ENCODE measurements at regions not wholly inside any gene's neighbourhood (a gene's known extent, or its start where the extent isn't known, plus 50 kb on each side); places are given as distances from the start of the nearest gene placed in this dataset.

- H3K4me3 ChIP-seq (replicated peaks; ENCODE audit: insufficient read depth, low read length): no peak overlapping the region
- no peak for DNase-seq (ENCODE audit: low read depth in 1 of 2, low spot score in 1 of 2)
- H3K27ac ChIP-seq (replicated peaks): no peak overlapping the region
- TF ChIP-seq REST (IDR thresholded peaks at IDR 0.05; ENCODE audit: insufficient replicate concordance, low read depth) (no peak), GABPA (IDR thresholded peaks at IDR 0.05; ENCODE audit: low read depth) (no peak), POLR2AphosphoS5 (IDR thresholded peaks at IDR 0.05; ENCODE audit: low read depth) (no peak)
- H3K27me3 ChIP-seq (ENCODE audit: insufficient read depth, poor library complexity, severe bottlenecking): no peaks in the 10 kb centered on the region
These were observed 154.8 kb upstream of the GAS1 start for GRCh38 chr9:87102126-87102525.

- TF ChIP-seq POLR2AphosphoS5 (IDR thresholded peaks at IDR 0.05; ENCODE audit: low read depth) (no peak), SPI1 (IDR thresholded peaks at IDR 0.05; ENCODE audit: borderline replicate concordance, low read depth) (no peak), GABPA (IDR thresholded peaks at IDR 0.05; ENCODE audit: low read depth) (no peak), REST (IDR thresholded peaks at IDR 0.05; ENCODE audit: insufficient replicate concordance, low read depth) (no peak)
- TF ChIP-seq, protein P1, sequence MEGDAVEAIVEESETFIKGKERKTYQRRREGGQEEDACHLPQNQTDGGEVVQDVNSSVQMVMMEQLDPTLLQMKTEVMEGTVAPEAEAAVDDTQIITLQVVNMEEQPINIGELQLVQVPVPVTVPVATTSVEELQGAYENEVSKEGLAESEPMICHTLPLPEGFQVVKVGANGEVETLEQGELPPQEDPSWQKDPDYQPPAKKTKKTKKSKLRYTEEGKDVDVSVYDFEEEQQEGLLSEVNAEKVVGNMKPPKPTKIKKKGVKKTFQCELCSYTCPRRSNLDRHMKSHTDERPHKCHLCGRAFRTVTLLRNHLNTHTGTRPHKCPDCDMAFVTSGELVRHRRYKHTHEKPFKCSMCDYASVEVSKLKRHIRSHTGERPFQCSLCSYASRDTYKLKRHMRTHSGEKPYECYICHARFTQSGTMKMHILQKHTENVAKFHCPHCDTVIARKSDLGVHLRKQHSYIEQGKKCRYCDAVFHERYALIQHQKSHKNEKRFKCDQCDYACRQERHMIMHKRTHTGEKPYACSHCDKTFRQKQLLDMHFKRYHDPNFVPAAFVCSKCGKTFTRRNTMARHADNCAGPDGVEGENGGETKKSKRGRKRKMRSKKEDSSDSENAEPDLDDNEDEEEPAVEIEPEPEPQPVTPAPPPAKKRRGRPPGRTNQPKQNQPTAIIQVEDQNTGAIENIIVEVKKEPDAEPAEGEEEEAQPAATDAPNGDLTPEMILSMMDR (IDR thresholded peaks at IDR 0.05; ENCODE audit: insufficient read depth, low read length): no peak
- H3K27me3 ChIP-seq (ENCODE audit: insufficient read depth, poor library complexity, severe bottlenecking): no peaks in the 10 kb centered on the region
- no peak overlapping the region for H3K27ac ChIP-seq (replicated peaks)
- no peak overlapping the region for H3K4me3 ChIP-seq (replicated peaks; ENCODE audit: insufficient read depth, low read length)
- DNase-seq (ENCODE audit: low read depth in 1 of 2, low spot score in 1 of 2): no peak
These were observed 159.8 kb upstream of the GAS1 start for GRCh38 chr9:87107072-87107471.

GRCh38 chr9:87108661-87109060, 161.4 kb upstream of the GAS1 start:
- H3K4me3 ChIP-seq (replicated peaks; ENCODE audit: insufficient read depth, low read length): no peak overlapping the region
- DNase-seq (ENCODE audit: low read depth in 1 of 2, low spot score in 1 of 2): no peak
- no peak for TF ChIP-seq SPI1 (IDR thresholded peaks at IDR 0.05; ENCODE audit: borderline replicate concordance, low read depth)
- no peak for TF ChIP-seq GABPA (IDR thresholded peaks at IDR 0.05; ENCODE audit: low read depth)
- no peak for TF ChIP-seq POLR2AphosphoS5 (IDR thresholded peaks at IDR 0.05; ENCODE audit: low read depth)
- TF ChIP-seq, protein P1 (IDR thresholded peaks at IDR 0.05; ENCODE audit: insufficient read depth, low read length): no peak
- TF ChIP-seq REST (IDR thresholded peaks at IDR 0.05; ENCODE audit: insufficient replicate concordance, low read depth): no peak
- no peaks in the 10 kb centered on the region for H3K27me3 ChIP-seq (ENCODE audit: insufficient read depth, poor library complexity, severe bottlenecking)
- no peak overlapping the region for H3K27ac ChIP-seq (replicated peaks)

DNA sequence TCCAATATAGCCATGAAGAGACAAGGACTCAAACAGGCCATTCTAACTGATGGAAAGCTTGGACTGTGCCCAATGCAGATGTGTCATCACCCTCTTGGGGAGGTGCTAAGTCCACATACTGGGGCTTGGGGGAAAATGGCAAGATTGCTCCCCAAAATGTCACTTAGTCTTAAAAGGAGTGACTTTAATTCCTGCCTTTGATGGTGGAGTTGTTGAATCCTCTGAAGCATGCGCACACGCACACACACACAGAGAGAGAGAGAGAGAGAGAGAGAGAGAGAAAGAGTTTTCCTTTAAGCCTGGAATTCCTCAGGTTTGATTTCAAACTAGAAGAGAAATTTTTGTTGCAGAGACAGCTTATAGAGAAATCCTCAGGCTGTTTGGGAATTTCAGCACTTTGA, 161.9 kb upstream of the GAS1 start:
- DNase-seq (ENCODE audit: low read depth in 1 of 2, low spot score in 1 of 2): no peak
- TF ChIP-seq, protein P1 (IDR thresholded peaks at IDR 0.05; ENCODE audit: insufficient read depth, low read length): no peak
- TF ChIP-seq SPI1 (IDR thresholded peaks at IDR 0.05; ENCODE audit: borderline replicate concordance, low read depth): no peak
- no peak for TF ChIP-seq REST (IDR thresholded peaks at IDR 0.05; ENCODE audit: insufficient replicate concordance, low read depth)
- TF ChIP-seq GABPA (IDR thresholded peaks at IDR 0.05; ENCODE audit: low read depth): no peak
- no peak overlapping the region for H3K4me3 ChIP-seq (replicated peaks; ENCODE audit: insufficient read depth, low read length)
- H3K27ac ChIP-seq (replicated peaks): no peak overlapping the region
- no peaks in the 10 kb centered on the region for H3K27me3 ChIP-seq (ENCODE audit: insufficient read depth, poor library complexity, severe bottlenecking)
